Retinal pigment epithelial cell (primary cell): ENCODE measurements at regions not wholly inside any gene's neighbourhood (a gene's known extent, or its start where the extent isn't known, plus 50 kb on each side); places are given as distances from the start of the nearest gene placed in this dataset.
"Not testable (repeated sequence)": the region's sequence is repeated elsewhere in the genome, so short reads cannot be mapped to it uniquely, and the experiment has no call there.

Experiments
- DNase-seq: peaks from one replicate; pipeline ENCODE4 v3.0.0-alpha.2; 2010; ENCODE audit warnings: low read depth
- H3K4me3 ChIP-seq: 2 replicates; pipeline ENCODE4 v1.5.1; 2011; ENCODE audit warnings: mild to moderate bottlenecking, low read length, control low read depth, moderate library complexity
- CTCF ChIP-seq: conservative IDR thresholded peaks from 2 replicates; pipeline ENCODE4 v1.5.1; 2011; ENCODE audit warnings: low read depth, low read length, control low read depth, inconsistent platforms

GRCh38 chr4:91746551-91746950 lies 557.2 kb upstream of the GRID2 start:
- peak; percentile 12 for TF ChIP-seq CTCF
- no peak for DNase-seq

GRCh38 chr4:91751961-91752360 lies 551.8 kb upstream of the GRID2 start:
- no peak for DNase-seq
- no peak overlapping the region for H3K4me3 ChIP-seq
- TF ChIP-seq CTCF = no peak

More at GRCh38 chr4:91746551-91746950, 557.2 kb upstream of the GRID2 start:
- H3K4me3 ChIP-seq = no peak overlapping the region

GRCh38 chr4:91754716-91755115 lies 549.0 kb upstream of the GRID2 start:
- TF ChIP-seq CTCF = no peak
- no peak overlapping the region for H3K4me3 ChIP-seq
- no peak for DNase-seq

- TF ChIP-seq CTCF = no peak
- peak; percentile 64 for DNase-seq
These were observed 545.3 kb upstream of the GRID2 start for GRCh38 chr4:91758487-91758886.

GRCh38 chr4:91764085-91764484 lies 539.7 kb upstream of the GRID2 start:
- H3K4me3 ChIP-seq = no peak overlapping the region
- TF ChIP-seq CTCF = no peak
- DNase-seq = no peak

More at GRCh38 chr4:91758487-91758886, 545.3 kb upstream of the GRID2 start:
- H3K4me3 ChIP-seq = no peak overlapping the region

GRCh38 chr4:91769912-91770311 lies 533.9 kb upstream of the GRID2 start:
- DNase-seq = no peak
- no peak for TF ChIP-seq CTCF
- no peak overlapping the region for H3K4me3 ChIP-seq

- DNase-seq = not testable (repeated sequence)
- peak overlapping the region; percentile 50 for H3K4me3 ChIP-seq
These were observed 512.1 kb upstream of the GRID2 start for GRCh38 chr4:91791631-91792030.

GRCh38 chr4:91795947-91796346 lies 507.8 kb upstream of the GRID2 start:
- no peak for TF ChIP-seq CTCF

More at GRCh38 chr4:91795947-91796346, 507.8 kb upstream of the GRID2 start:
- no peak for DNase-seq
- no peak overlapping the region for H3K4me3 ChIP-seq
